Osteoblast (primary cell): ENCODE measurements at regions not wholly inside any gene's neighbourhood (a gene's known extent, or its start where the extent isn't known, plus 50 kb on each side); places are given as distances from the start of the nearest gene placed in this dataset.

Source experiments
- DNase-seq: peaks from one replicate; pipeline ENCODE4 v3.0.0; 2011; ENCODE audit warnings: low spot score, mixed read lengths; ENCODE audit not compliant: insufficient read length; ENCODE audit errors: missing footprints
- H2AFZ ChIP-seq: 2 replicates; pipeline ENCODE4 v1.6.0; 2011; ENCODE audit warnings: mild to moderate bottlenecking, low read length
- H3K27ac ChIP-seq: 2 replicates; pipeline ENCODE4 v1.5.1; 2011; ENCODE audit warnings: mild to moderate bottlenecking, low read depth, low read length, moderate library complexity
- H3K27me3 ChIP-seq: 2 replicates; pipeline ENCODE4 v1.6.0; 2012; ENCODE audit warnings: mild to moderate bottlenecking, control low read depth, inconsistent platforms, low read length, moderate library complexity; ENCODE audit not compliant: insufficient read depth
- H3K36me3 ChIP-seq: 2 replicates; pipeline ENCODE4 v1.5.1; 2011; ENCODE audit warnings: mild to moderate bottlenecking, low read length, control low read depth, moderate library complexity; ENCODE audit not compliant: insufficient read depth
- H3K4me1 ChIP-seq: 2 replicates; pipeline ENCODE4 v1.5.1; 2011; ENCODE audit warnings: mild to moderate bottlenecking, low read length, control low read depth, moderate library complexity; ENCODE audit not compliant: insufficient read depth
- H3K4me2 ChIP-seq: 2 replicates; pipeline ENCODE4 v1.6.0; 2011; ENCODE audit warnings: mild to moderate bottlenecking, low read length; ENCODE audit not compliant: insufficient read depth
- H3K4me3 ChIP-seq: fragments of 200-600 bp; sonication (generic); 3 replicates; pipeline ENCODE4 v1.5.1; 2012; ENCODE audit warnings: mild to moderate bottlenecking, low read length, inconsistent platforms; ENCODE audit not compliant: insufficient read depth
- H3K79me2 ChIP-seq: 2 replicates; pipeline ENCODE4 v1.6.0; 2012; ENCODE audit warnings: mild to moderate bottlenecking, low read length, control low read depth, inconsistent platforms; ENCODE audit not compliant: insufficient read depth
- H3K9me3 ChIP-seq: 2 replicates; pipeline ENCODE4 v1.5.1; 2011; ENCODE audit warnings: low read depth, low read length, control low read depth
- H4K20me1 ChIP-seq: 2 replicates; pipeline ENCODE4 v1.6.0; 2012; ENCODE audit warnings: mild to moderate bottlenecking, low read length, control low read depth; ENCODE audit not compliant: insufficient read depth
- CTCF ChIP-seq: IDR thresholded peaks from 2 replicates; pipeline ENCODE4 v1.5.1; 2011; ENCODE audit warnings: mild to moderate bottlenecking, low read depth, low read length, moderate library complexity; ENCODE audit errors: extremely low read depth

GRCh38 chr7:132691201-132691600 is 114.9 kb upstream of the PLXNA4 start:
- Histone ChIP-seq H3K9me3 (no peaks in the 10 kb centered on the region), H3K27me3 (peaks cover 7% of the 10 kb centered on the region), H3K4me1 (no peaks in the 10 kb centered on the region), H3K79me2 (no peaks in the 10 kb centered on the region), H4K20me1 (no peaks in the 10 kb centered on the region), H3K4me2 (no peak overlapping the region), H2AFZ (no peak overlapping the region), H3K27ac (no peak overlapping the region), H3K4me3 (no peak overlapping the region), H3K36me3 (no peaks in the 10 kb centered on the region)
- no peak for DNase-seq
- no peak for TF ChIP-seq CTCF

GRCh38 chr7:132690174-132690573 is 113.9 kb upstream of the PLXNA4 start:
- no peak for DNase-seq
- Histone ChIP-seq H3K4me3 (no peak overlapping the region), H2AFZ (no peak overlapping the region), H3K27me3 (peaks cover 8% of the 10 kb centered on the region), H3K79me2 (no peaks in the 10 kb centered on the region), H3K4me1 (no peaks in the 10 kb centered on the region), H4K20me1 (no peaks in the 10 kb centered on the region), H3K4me2 (no peak overlapping the region), H3K36me3 (no peaks in the 10 kb centered on the region), H3K27ac (no peak overlapping the region), H3K9me3 (no peaks in the 10 kb centered on the region)
- TF ChIP-seq CTCF, result no peak

GRCh38 chr7:132687981-132688383 is 111.7 kb upstream of the PLXNA4 start:
- TF ChIP-seq CTCF, result no peak
- Histone ChIP-seq H3K36me3 (no peaks in the 10 kb centered on the region), H3K4me2 (no peak overlapping the region), H4K20me1 (no peaks in the 10 kb centered on the region), H3K4me3 (no peak overlapping the region), H2AFZ (no peak overlapping the region), H3K27ac (no peak overlapping the region), H3K4me1 (no peaks in the 10 kb centered on the region), H3K79me2 (no peaks in the 10 kb centered on the region), H3K9me3 (no peaks in the 10 kb centered on the region), H3K27me3 (peaks cover 6% of the 10 kb centered on the region)
- no peak for DNase-seq

GRCh38 chr7:132687016-132687415 is 110.7 kb upstream of the PLXNA4 start:
- Histone ChIP-seq H2AFZ (no peak overlapping the region), H3K4me3 (no peak overlapping the region), H4K20me1 (no peaks in the 10 kb centered on the region), H3K79me2 (no peaks in the 10 kb centered on the region), H3K27me3 (peaks cover 6% of the 10 kb centered on the region), H3K4me2 (no peak overlapping the region), H3K4me1 (no peaks in the 10 kb centered on the region), H3K36me3 (no peaks in the 10 kb centered on the region), H3K27ac (no peak overlapping the region), H3K9me3 (no peaks in the 10 kb centered on the region)
- no peak for DNase-seq
- TF ChIP-seq CTCF, result no peak
